GM13977 (cell line): ENCODE measurements at regions not wholly inside any gene's neighbourhood (a gene's known extent, or its start where the extent isn't known, plus 50 kb on each side); places are given as distances from the start of the nearest gene placed in this dataset.

Source experiments
- DNase-seq: peaks from one replicate; pipeline ENCODE4 v3.0.0; 2012; ENCODE audit warnings: low spot score
- CTCF ChIP-seq: IDR thresholded peaks from 2 replicates; pipeline ENCODE4 v1.5.1; 2012; ENCODE audit warnings: mild to moderate bottlenecking, control low read depth; ENCODE audit not compliant: insufficient read depth; ENCODE audit errors: extremely low read depth, missing control alignments
- in situ Hi-C: fragments of 300-500 bp; cut with MboI; formaldehyde crosslinking; loops from one replicate; pipeline ENCODE4 v1.12.0; 2022; ENCODE audit warnings: low sequenced_read_pairs, low pct_unique_long_range_greater_than_20kb, mixed read lengths, inconsistent platforms; ENCODE audit not compliant: unreplicated experiment

- TF ChIP-seq CTCF: no peak
- in situ Hi-C loops: no loop called here
- DNase-seq: no peak
Measured at GRCh38 chr1:217275655-217276398, 355.1 kb downstream of the GPATCH2 start.

- no peak for TF ChIP-seq CTCF
- no peak for DNase-seq
- in situ Hi-C loops: no loop called here
Measured at GRCh38 chr1:217274927-217275654, 355.8 kb downstream of the GPATCH2 start.

GRCh38 chr1:217274416-217274815, 356.5 kb downstream of the GPATCH2 start:
- no peak for DNase-seq
- in situ Hi-C loops: no loop called here
- no peak for TF ChIP-seq CTCF

GRCh38 chr1:217273866-217274265, 357.0 kb downstream of the GPATCH2 start:
- no peak for TF ChIP-seq CTCF
- in situ Hi-C loops: no loop called here
- no peak for DNase-seq

GRCh38 chr1:217272385-217272784, 358.5 kb downstream of the GPATCH2 start:
- in situ Hi-C loops: no loop called here
- TF ChIP-seq CTCF: no peak
- DNase-seq: no peak

- DNase-seq: no peak
- TF ChIP-seq CTCF: no peak
- in situ Hi-C loops: no loop called here
Measured at GRCh38 chr1:217270101-217270500, 360.8 kb downstream of the GPATCH2 start.
